ENCODE measurements at regions not wholly inside any gene's neighbourhood (a gene's known extent, or its start where the extent isn't known, plus 50 kb on each side); places are given as distances from the start of the nearest gene placed in this dataset.

DNA sequence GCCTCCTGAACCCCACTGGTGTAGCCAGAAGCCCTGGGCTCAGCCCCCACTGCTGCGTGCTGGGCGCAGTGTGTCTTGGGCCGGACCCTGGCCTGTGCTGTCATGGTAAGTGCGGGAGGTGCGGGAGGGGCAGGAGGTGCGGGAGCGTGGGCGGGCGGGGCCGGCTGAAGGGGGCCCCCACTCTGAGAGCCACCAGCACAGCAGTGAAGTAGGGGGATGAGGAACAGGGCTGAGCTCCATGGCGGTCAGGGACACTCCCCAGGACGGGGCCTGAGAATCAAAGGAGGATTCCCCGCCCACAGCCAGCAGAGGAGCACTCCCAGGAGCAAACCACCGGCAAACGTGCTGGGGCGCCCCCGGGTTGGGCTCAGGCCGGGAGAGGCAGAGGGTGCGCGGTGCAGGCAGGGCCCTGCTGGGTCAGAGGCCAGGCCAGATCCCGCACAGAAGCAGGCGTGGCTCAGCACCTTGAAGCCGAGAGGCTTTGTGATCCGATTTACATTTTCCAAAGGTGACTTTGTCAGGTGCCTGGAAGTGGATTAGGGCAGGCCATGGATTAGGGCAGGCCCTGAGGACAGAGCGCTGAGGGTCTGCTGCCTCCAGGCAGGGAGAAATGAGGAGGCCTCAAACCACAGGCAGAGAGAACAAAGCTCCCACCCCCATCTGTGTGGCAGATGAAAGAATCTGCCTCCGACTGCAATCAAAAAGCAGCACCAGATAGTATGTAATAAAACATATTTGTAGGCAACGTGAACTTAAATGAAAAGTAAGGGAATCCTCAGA, 152.0 kb upstream of the RAB6C start:
- no peak overlapping the region for H3K4me3 ChIP-seq (ENCODE audit: low read depth, low read length)
- Mint-ChIP-seq H3K36me3 (ENCODE audit: insufficient read depth, unreplicated experiment) (no peaks in the 10 kb centered on the region), H3K4me1 (ENCODE audit: low read depth, unreplicated experiment) (no peaks in the 10 kb centered on the region), H3K27ac (ENCODE audit: unreplicated experiment) (no peak overlapping the region), H3K9me3 (ENCODE audit: unreplicated experiment) (no peaks in the 10 kb centered on the region), H3K27me3 (ENCODE audit: insufficient read depth, unreplicated experiment) (peaks cover 5% of the 10 kb centered on the region), H3K4me3 (ENCODE audit: unreplicated experiment) (no peak overlapping the region)
- no peaks in the 10 kb centered on the region for H3K4me1 ChIP-seq
- POLR2A ChIA-PET = no interaction called here
- no TSS peak for BruUV-seq (replicated peaks)
- CTCF ChIA-PET = no interaction called here
- no peaks in the 10 kb centered on the region for H3K36me3 ChIP-seq (ENCODE audit: control insufficient read depth, insufficient read depth, low read length)
- H3K27me3 ChIP-seq (replicated peaks; ENCODE audit: control insufficient read depth, insufficient read depth, low read length) = no peaks in the 10 kb centered on the region
- no peaks in the 10 kb centered on the region; the same call in 1 of the 2 replicates for H3K9me3 ChIP-seq
- intact Hi-C loops (cut with micrococcal nuclease; ENCODE audit: unreplicated experiment) = no loop called here
- DNase-seq = peak in 1 of 2 experiments; percentile 12
- TF ChIP-seq CTCF (IDR thresholded peaks at IDR 0.05; ENCODE audit: insufficient read depth in 1 of 2, low read depth in 1 of 2, low read length in 1 of 2, severe bottlenecking in 1 of 2, unreplicated experiment in 1 of 2) = no peak

GRCh38 chr2:129828792-129829191, 150.7 kb upstream of the RAB6C start:
- H3K4me1 Mint-ChIP-seq (ENCODE audit: low read depth, unreplicated experiment) = no peaks in the 10 kb centered on the region
- H3K4me3 Mint-ChIP-seq (ENCODE audit: unreplicated experiment) = no peak overlapping the region
- no peak overlapping the region for H3K4me3 ChIP-seq (ENCODE audit: low read depth, low read length)
- ChIA-PET POLR2A (no interaction called here), CTCF (no interaction called here)
- no peaks in the 10 kb centered on the region for H3K36me3 Mint-ChIP-seq (ENCODE audit: insufficient read depth, unreplicated experiment)
- no peaks in the 10 kb centered on the region for H3K9me3 Mint-ChIP-seq (ENCODE audit: unreplicated experiment)
- DNase-seq = no peak
- H3K27me3 ChIP-seq (replicated peaks; ENCODE audit: control insufficient read depth, insufficient read depth, low read length) = no peaks in the 10 kb centered on the region
- no peak overlapping the region for H3K27ac Mint-ChIP-seq (ENCODE audit: unreplicated experiment)
- BruUV-seq (replicated peaks) = no TSS peak
- TF ChIP-seq CTCF (IDR thresholded peaks at IDR 0.05; ENCODE audit: insufficient read depth in 1 of 2, low read depth in 1 of 2, low read length in 1 of 2, severe bottlenecking in 1 of 2, unreplicated experiment in 1 of 2) = no peak
- H3K27me3 Mint-ChIP-seq (ENCODE audit: insufficient read depth, unreplicated experiment) = peaks cover 5% of the 10 kb centered on the region
- no peaks in the 10 kb centered on the region; the same call in 1 of the 2 replicates for H3K9me3 ChIP-seq
- no peaks in the 10 kb centered on the region for H3K4me1 ChIP-seq
- intact Hi-C loops (cut with micrococcal nuclease; ENCODE audit: unreplicated experiment) = no loop called here
- no peaks in the 10 kb centered on the region for H3K36me3 ChIP-seq (ENCODE audit: control insufficient read depth, insufficient read depth, low read length)

GRCh38 chr2:129829588-129829987, 149.9 kb upstream of the RAB6C start:
- TF ChIP-seq CTCF (IDR thresholded peaks at IDR 0.05; ENCODE audit: insufficient read depth in 1 of 2, low read depth in 1 of 2, low read length in 1 of 2, severe bottlenecking in 1 of 2, unreplicated experiment in 1 of 2) = no peak
- DNase-seq = no peak
- H3K4me3 Mint-ChIP-seq (ENCODE audit: unreplicated experiment) = no peak overlapping the region
- H3K36me3 ChIP-seq (ENCODE audit: control insufficient read depth, insufficient read depth, low read length) = no peaks in the 10 kb centered on the region
- POLR2A ChIA-PET = no interaction called here
- no peak overlapping the region for H3K27ac Mint-ChIP-seq (ENCODE audit: unreplicated experiment)
- no peaks in the 10 kb centered on the region for H3K27me3 ChIP-seq (replicated peaks; ENCODE audit: control insufficient read depth, insufficient read depth, low read length)
- no peaks in the 10 kb centered on the region; the same call in 1 of the 2 replicates for H3K9me3 ChIP-seq
- H3K36me3 Mint-ChIP-seq (ENCODE audit: insufficient read depth, unreplicated experiment) = no peaks in the 10 kb centered on the region
- no peaks in the 10 kb centered on the region for H3K4me1 Mint-ChIP-seq (ENCODE audit: low read depth, unreplicated experiment)
- BruUV-seq (replicated peaks) = no TSS peak
- CTCF ChIA-PET = no interaction called here
- intact Hi-C loops (cut with micrococcal nuclease; ENCODE audit: unreplicated experiment) = no loop called here
- no peak overlapping the region for H3K4me3 ChIP-seq (ENCODE audit: low read depth, low read length)
- H3K27me3 Mint-ChIP-seq (ENCODE audit: insufficient read depth, unreplicated experiment) = peaks cover 3% of the 10 kb centered on the region
- H3K4me1 ChIP-seq = no peaks in the 10 kb centered on the region
- no peaks in the 10 kb centered on the region for H3K9me3 Mint-ChIP-seq (ENCODE audit: unreplicated experiment)

Measured in Caco-2 (cell line).